ENCODE measurements at regions not wholly inside any gene's neighbourhood (a gene's known extent, or its start where the extent isn't known, plus 50 kb on each side); places are given as distances from the start of the nearest gene placed in this dataset.

DNA sequence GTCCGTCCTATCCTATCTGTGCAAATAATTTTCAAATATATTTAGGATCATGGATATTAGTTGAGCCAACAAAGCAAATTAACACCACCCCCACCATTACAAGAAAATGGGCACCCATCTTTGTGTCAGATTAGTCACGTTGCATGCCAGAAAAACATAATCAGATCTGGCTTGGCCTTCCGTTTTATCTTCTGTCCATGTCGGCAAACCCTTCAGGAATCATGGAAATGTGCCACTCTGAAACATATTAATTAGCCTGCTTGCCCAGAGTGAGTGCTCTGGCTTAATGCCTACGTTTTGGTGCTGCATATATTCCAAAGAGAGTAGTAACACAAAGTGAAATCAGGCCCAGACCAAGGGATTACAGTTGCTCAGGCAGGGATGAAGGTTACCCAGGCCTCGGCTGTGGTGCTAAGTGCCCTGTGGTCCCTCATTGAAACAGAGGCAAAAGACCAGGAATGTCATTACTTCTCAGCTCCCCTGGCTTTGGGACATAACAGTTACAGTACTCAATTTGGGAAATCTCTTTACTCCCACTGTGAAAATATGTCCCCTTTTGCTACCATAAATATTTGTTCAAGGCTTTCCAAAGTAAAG lies 154.0 kb upstream of the LSM8 start:
- TF ChIP-seq EZH2 (optimal IDR thresholded peaks at IDR 0.05; ENCODE audit: low read depth, low read length) (no peak), EZH2phosphoT487 (IDR thresholded peaks at IDR 0.05; ENCODE audit: low read length) (no peak)
- TF ChIP-seq, protein P1, sequence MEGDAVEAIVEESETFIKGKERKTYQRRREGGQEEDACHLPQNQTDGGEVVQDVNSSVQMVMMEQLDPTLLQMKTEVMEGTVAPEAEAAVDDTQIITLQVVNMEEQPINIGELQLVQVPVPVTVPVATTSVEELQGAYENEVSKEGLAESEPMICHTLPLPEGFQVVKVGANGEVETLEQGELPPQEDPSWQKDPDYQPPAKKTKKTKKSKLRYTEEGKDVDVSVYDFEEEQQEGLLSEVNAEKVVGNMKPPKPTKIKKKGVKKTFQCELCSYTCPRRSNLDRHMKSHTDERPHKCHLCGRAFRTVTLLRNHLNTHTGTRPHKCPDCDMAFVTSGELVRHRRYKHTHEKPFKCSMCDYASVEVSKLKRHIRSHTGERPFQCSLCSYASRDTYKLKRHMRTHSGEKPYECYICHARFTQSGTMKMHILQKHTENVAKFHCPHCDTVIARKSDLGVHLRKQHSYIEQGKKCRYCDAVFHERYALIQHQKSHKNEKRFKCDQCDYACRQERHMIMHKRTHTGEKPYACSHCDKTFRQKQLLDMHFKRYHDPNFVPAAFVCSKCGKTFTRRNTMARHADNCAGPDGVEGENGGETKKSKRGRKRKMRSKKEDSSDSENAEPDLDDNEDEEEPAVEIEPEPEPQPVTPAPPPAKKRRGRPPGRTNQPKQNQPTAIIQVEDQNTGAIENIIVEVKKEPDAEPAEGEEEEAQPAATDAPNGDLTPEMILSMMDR (IDR thresholded peaks at IDR 0.05; ENCODE audit: low read length): no peak

Data from MM.1S (cell line).